GM18519 (cell line): ENCODE measurements at regions not wholly inside any gene's neighbourhood (a gene's known extent, or its start where the extent isn't known, plus 50 kb on each side); places are given as distances from the start of the nearest gene placed in this dataset.
"Not testable (repeated sequence)": the region's sequence is repeated elsewhere in the genome, so short reads cannot be mapped to it uniquely, and the experiment has no call there.

Experiments used
- ATAC-seq: cut with Tn5 transposase; IDR thresholded peaks from one replicate; pipeline ENCODE4 v1.9.1; 2021; ENCODE audit warnings: mild to moderate bottlenecking, moderate library complexity; ENCODE audit not compliant: unreplicated experiment, low FRiP score

GRCh38 chr7:131816391-131817007 lies 260.1 kb upstream of the PODXL start:
- no peak for ATAC-seq

- ATAC-seq, result no peak
These were observed 252.3 kb upstream of the PODXL start for GRCh38 chr7:131808736-131809135.

- ATAC-seq, result not testable (repeated sequence)
These were observed 251.7 kb upstream of the PODXL start for GRCh38 chr7:131808156-131808555.

GRCh38 chr7:131803816-131804215 lies 247.4 kb upstream of the PODXL start:
- no peak for ATAC-seq

GRCh38 chr7:131802195-131802864 lies 245.9 kb upstream of the PODXL start:
- no peak for ATAC-seq

- no peak for ATAC-seq
These were observed 244.1 kb upstream of the PODXL start for GRCh38 chr7:131800531-131800930.

GRCh38 chr7:131800008-131800407 lies 243.6 kb upstream of the PODXL start:
- no peak for ATAC-seq

- ATAC-seq, result no peak
These were observed 241.4 kb upstream of the PODXL start for GRCh38 chr7:131797841-131798240.

GRCh38 chr7:131795400-131795799 lies 239.0 kb upstream of the PODXL start:
- no peak for ATAC-seq

GRCh38 chr7:131792311-131792710 lies 235.9 kb upstream of the PODXL start:
- ATAC-seq, result no peak

GRCh38 chr7:131787101-131787500 lies 230.7 kb upstream of the PODXL start:
- no peak for ATAC-seq

- no peak for ATAC-seq
These were observed 229.8 kb upstream of the PODXL start for GRCh38 chr7:131786204-131786603.

GRCh38 chr7:131778601-131779000 lies 222.2 kb upstream of the PODXL start:
- ATAC-seq, result no peak

GRCh38 chr7:131774419-131775220 lies 218.2 kb upstream of the PODXL start:
- no peak for ATAC-seq

GRCh38 chr7:131773413-131773812 lies 217.0 kb upstream of the PODXL start:
- ATAC-seq, result no peak

GRCh38 chr7:131769241-131769640 lies 212.8 kb upstream of the PODXL start:
- ATAC-seq, result no peak

- no peak for ATAC-seq
These were observed 211.2 kb upstream of the PODXL start for GRCh38 chr7:131767591-131767990.

- ATAC-seq, result no peak
These were observed 209.1 kb upstream of the PODXL start for GRCh38 chr7:131765575-131765974.

- ATAC-seq, result no peak
These were observed 207.8 kb upstream of the PODXL start for GRCh38 chr7:131764143-131764775.

- ATAC-seq, result no peak
These were observed 206.3 kb upstream of the PODXL start for GRCh38 chr7:131762753-131763152.

GRCh38 chr7:131755801-131756200 lies 199.4 kb upstream of the PODXL start:
- ATAC-seq, result not testable (repeated sequence)
